ENCODE measurements at regions not wholly inside any gene's neighbourhood (a gene's known extent, or its start where the extent isn't known, plus 50 kb on each side); places are given as distances from the start of the nearest gene placed in this dataset.

GRCh38 chr9:23342291-23342690 is 483.7 kb downstream of the ELAVL2 start:
- TF ChIP-seq, protein P1, sequence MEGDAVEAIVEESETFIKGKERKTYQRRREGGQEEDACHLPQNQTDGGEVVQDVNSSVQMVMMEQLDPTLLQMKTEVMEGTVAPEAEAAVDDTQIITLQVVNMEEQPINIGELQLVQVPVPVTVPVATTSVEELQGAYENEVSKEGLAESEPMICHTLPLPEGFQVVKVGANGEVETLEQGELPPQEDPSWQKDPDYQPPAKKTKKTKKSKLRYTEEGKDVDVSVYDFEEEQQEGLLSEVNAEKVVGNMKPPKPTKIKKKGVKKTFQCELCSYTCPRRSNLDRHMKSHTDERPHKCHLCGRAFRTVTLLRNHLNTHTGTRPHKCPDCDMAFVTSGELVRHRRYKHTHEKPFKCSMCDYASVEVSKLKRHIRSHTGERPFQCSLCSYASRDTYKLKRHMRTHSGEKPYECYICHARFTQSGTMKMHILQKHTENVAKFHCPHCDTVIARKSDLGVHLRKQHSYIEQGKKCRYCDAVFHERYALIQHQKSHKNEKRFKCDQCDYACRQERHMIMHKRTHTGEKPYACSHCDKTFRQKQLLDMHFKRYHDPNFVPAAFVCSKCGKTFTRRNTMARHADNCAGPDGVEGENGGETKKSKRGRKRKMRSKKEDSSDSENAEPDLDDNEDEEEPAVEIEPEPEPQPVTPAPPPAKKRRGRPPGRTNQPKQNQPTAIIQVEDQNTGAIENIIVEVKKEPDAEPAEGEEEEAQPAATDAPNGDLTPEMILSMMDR (IDR thresholded peaks at IDR 0.05; ENCODE audit: low read depth, low read length, poor library complexity, severe bottlenecking), result no peak
- no peak for TF ChIP-seq EZH2phosphoT487 (IDR thresholded peaks at IDR 0.05; ENCODE audit: borderline replicate concordance, low read length)

All from DOHH2 (cell line).